GOT3 (cell line): ENCODE measurements at regions not wholly inside any gene's neighbourhood (a gene's known extent, or its start where the extent isn't known, plus 50 kb on each side); places are given as distances from the start of the nearest gene placed in this dataset.

Experiments used
- DNase-seq: peaks from one replicate; lab custom pipeline; 2025; ENCODE audit warnings: mixed read lengths; lab: John Stamatoyannopoulos, UW

DNA sequence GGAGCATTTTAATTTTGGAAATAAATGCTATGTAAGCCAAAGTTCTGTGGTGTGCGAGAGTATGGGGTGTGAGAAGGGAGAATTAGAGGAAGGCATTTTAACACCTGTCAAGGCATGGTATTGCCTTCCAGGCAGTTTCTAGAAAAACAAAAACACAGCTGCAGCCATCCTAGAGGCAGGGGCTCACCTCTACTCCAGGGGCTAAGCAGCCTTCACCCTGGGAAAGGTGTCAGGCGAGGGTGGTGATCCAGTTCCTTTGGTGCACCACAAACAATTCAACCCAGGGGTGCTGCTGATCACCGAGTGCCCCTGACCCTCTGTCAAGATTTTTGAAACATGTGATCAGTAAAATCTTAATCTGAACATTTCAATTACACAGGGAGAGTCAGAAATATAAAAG, 59.2 kb upstream of the GPR26 start:
- DNase-seq: no peak

DNA sequence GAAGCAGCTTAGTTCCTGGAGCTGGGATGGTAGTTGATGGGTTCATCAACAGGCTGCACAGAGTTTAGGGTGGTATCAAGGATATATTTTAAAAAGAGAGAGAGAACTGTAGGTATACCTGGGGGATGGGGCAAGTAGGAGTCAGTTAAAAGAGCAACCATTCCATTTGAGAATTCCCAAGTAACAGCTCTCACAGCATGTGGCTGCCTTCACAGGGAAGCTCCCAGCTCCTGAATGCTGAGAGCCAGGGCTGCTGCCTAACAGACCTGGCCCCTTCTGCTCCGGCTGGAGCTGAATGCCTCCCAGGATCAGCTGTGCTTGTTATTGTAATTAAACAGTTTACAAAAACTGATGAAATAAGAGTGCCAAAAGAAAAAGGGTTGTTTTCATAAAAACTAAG, 58.8 kb upstream of the GPR26 start:
- DNase-seq: no peak

- DNase-seq: no peak
Measured at GRCh38 chr10:123608047-123608446, 58.1 kb upstream of the GPR26 start.

- DNase-seq: no peak
Measured at GRCh38 chr10:123611243-123611642, 54.9 kb upstream of the GPR26 start.

GRCh38 chr10:123611876-123612275, 54.3 kb upstream of the GPR26 start:
- DNase-seq: no peak

- DNase-seq: no peak
Measured at GRCh38 chr10:123613346-123613850, 52.8 kb upstream of the GPR26 start.

DNA sequence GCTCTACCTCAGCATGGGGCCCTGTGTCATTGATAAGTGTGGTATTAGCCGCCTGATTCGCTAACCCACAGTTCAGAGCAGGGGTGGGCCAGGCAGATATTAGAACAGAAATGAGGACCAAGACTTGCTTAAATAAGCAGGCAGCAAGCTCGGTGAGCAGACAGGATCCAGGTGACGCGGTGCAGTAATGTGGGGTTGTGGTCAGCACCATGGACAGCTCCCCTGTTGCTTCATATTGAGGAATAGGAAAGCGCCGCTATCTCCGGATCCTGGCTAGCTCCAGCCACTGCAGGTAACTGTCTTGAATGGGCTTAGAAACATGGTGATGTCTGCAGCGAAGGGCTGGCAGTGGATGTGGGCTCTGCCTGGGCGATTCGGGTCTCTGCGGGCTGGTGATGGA, 51.3 kb upstream of the GPR26 start:
- no peak for DNase-seq
